H1 (cell line): ENCODE measurements at regions not wholly inside any gene's neighbourhood (a gene's known extent, or its start where the extent isn't known, plus 50 kb on each side); places are given as distances from the start of the nearest gene placed in this dataset.

Experiments
- CEBPB ChIP-seq: IDR thresholded peaks from 2 replicates; pipeline ENCODE4 v1.6.1; 2012; ENCODE audit warnings: low read depth, low read length
- CTCF ChIP-seq, 3 experiments: IDR thresholded peaks; 1 replicate in 2 of 3; 2 replicates in 1 of 3; pipeline versions ENCODE4 v1.5.1 to v1.6.1; 2011; ENCODE audit warnings: low read length in 3 of 3, mild to moderate bottlenecking in 3 of 3, inconsistent platforms in 2 of 3, low read depth in 1 of 3, moderate library complexity in 1 of 3; ENCODE audit not compliant: insufficient read depth in 1 of 3; ENCODE audit errors: control extremely low read depth in 1 of 3
- EP300 ChIP-seq, 2 experiments: IDR thresholded peaks; 1 replicate in 1 of 2; 2 replicates in 1 of 2; pipeline ENCODE4 v1.6.1; 2011 to 2012; ENCODE audit warnings: low read depth in 2 of 2, low read length in 2 of 2, mild to moderate bottlenecking in 2 of 2, borderline replicate concordance in 1 of 2, inconsistent platforms in 1 of 2, moderate library complexity in 1 of 2
- EZH2 ChIP-seq: fragments of 200-600 bp; sonication (generic); IDR thresholded peaks from 2 replicates; pipeline ENCODE4 v1.7.1; 2012; ENCODE audit warnings: low read depth, mild to moderate bottlenecking, moderate library complexity, low read length, inconsistent platforms; ENCODE audit not compliant: severe bottlenecking
- GTF2F1 ChIP-seq: IDR thresholded peaks from 2 replicates; pipeline ENCODE4 v1.6.1; 2012; ENCODE audit warnings: low read depth, low read length, improper control_type of control experiment, borderline replicate concordance
- HDAC2 ChIP-seq, 2 experiments: fragments of 300-600 bp in 1 of 2; sonication (generic) in 1 of 2; IDR thresholded peaks; 2 replicates each; pipeline ENCODE4 v1.6.1; 2011 to 2012; ENCODE audit warnings: low read depth in 2 of 2, low read length in 2 of 2, mild to moderate bottlenecking in 2 of 2, moderate library complexity in 2 of 2, borderline replicate concordance in 1 of 2, inconsistent platforms in 1 of 2
- HDAC6 ChIP-seq: IDR thresholded peaks from one replicate; pipeline ENCODE4 v1.7.1; 2012; ENCODE audit warnings: low read depth, mild to moderate bottlenecking, inconsistent platforms, low read length, moderate library complexity
- JUN ChIP-seq: IDR thresholded peaks from 2 replicates; pipeline ENCODE4 v1.6.1; 2011; ENCODE audit warnings: low read depth, mild to moderate bottlenecking, improper control_type of control experiment, low read length
- KDM1A ChIP-seq: fragments of 200-600, 300-600 bp; sonication (generic); IDR thresholded peaks from 2 replicates; pipeline ENCODE4 v1.7.1; 2016; ENCODE audit warnings: mild to moderate bottlenecking, low read length, borderline replicate concordance
- NRF1 ChIP-seq: IDR thresholded peaks from 2 replicates; pipeline ENCODE4 v1.6.1; 2011; ENCODE audit warnings: mild to moderate bottlenecking, low read depth, low read length, improper control_type of control experiment
- POLR2A ChIP-seq, 2 experiments: IDR thresholded peaks; 1 replicate in 1 of 2; 2 replicates in 1 of 2; pipeline ENCODE4 v1.6.1; 2011; ENCODE audit warnings: low read depth in 2 of 2, low read length in 2 of 2, mild to moderate bottlenecking in 2 of 2; ENCODE audit errors: control extremely low read depth in 1 of 2
- RFX5 ChIP-seq: IDR thresholded peaks from 2 replicates; pipeline ENCODE4 v1.6.1; 2011; ENCODE audit warnings: low read depth, low read length, improper control_type of control experiment, borderline replicate concordance
- TCF12 ChIP-seq: IDR thresholded peaks from 2 replicates; pipeline ENCODE4 v1.6.1; 2011; ENCODE audit warnings: low read depth, mild to moderate bottlenecking, low read length
- YY1 ChIP-seq: IDR thresholded peaks from 2 replicates; pipeline ENCODE4 v1.6.1; 2011; ENCODE audit warnings: low read depth, mild to moderate bottlenecking, low read length

- TF ChIP-seq CTCF (IDR thresholded peaks at IDR 0.05; ENCODE audit: control extremely low read depth in 1 of 3, insufficient read depth in 1 of 3, low read depth in 1 of 3, low read length in 3 of 3) (no peak), EZH2 (no peak), TCF12 (no peak), HDAC2 (IDR thresholded peaks at IDR 0.05; ENCODE audit: borderline replicate concordance in 1 of 2, low read depth in 2 of 2, low read length in 2 of 2) (no peak), YY1 (no peak), POLR2A (IDR thresholded peaks at IDR 0.05; ENCODE audit: control extremely low read depth in 1 of 2, low read depth in 2 of 2, low read length in 2 of 2) (no peak), NRF1 (no peak), KDM1A (no peak), JUN (no peak), EP300 (IDR thresholded peaks at IDR 0.05; ENCODE audit: borderline replicate concordance in 1 of 2, low read depth in 2 of 2, low read length in 2 of 2) (no peak), GTF2F1 (no peak), CEBPB (no peak), RFX5 (no peak), HDAC6 (no peak)
Measured at GRCh38 chr11:107265591-107266121, 192.0 kb downstream of the CWF19L2 start.
